ENCODE measurements at regions not wholly inside any gene's neighbourhood (a gene's known extent, or its start where the extent isn't known, plus 50 kb on each side); places are given as distances from the start of the nearest gene placed in this dataset.

DNA sequence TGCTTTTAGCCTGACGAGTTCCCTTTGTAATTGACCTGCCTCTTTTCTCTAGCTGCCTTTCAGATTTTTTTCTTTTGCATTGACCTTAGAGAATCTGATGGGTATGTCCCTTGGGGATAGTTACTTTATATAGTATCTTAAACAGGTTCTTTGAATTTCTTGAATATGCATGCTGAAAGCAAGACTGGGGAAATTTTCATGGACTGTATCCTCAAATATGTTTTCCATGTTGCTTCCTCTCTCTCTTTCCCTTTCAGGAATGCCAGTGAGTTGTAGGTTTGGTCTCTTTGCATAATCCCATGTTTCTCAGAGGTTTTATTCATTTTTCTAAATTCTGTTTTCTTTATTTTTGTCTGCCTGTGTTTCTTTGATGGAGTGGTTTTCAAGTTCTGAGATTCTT, 81.8 kb upstream of the CPNE4 start:
- TF ChIP-seq, protein P1, sequence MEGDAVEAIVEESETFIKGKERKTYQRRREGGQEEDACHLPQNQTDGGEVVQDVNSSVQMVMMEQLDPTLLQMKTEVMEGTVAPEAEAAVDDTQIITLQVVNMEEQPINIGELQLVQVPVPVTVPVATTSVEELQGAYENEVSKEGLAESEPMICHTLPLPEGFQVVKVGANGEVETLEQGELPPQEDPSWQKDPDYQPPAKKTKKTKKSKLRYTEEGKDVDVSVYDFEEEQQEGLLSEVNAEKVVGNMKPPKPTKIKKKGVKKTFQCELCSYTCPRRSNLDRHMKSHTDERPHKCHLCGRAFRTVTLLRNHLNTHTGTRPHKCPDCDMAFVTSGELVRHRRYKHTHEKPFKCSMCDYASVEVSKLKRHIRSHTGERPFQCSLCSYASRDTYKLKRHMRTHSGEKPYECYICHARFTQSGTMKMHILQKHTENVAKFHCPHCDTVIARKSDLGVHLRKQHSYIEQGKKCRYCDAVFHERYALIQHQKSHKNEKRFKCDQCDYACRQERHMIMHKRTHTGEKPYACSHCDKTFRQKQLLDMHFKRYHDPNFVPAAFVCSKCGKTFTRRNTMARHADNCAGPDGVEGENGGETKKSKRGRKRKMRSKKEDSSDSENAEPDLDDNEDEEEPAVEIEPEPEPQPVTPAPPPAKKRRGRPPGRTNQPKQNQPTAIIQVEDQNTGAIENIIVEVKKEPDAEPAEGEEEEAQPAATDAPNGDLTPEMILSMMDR (IDR thresholded peaks at IDR 0.05; ENCODE audit: low read depth, low read length, poor library complexity, severe bottlenecking), result no peak
- TF ChIP-seq EZH2phosphoT487 (IDR thresholded peaks at IDR 0.05; ENCODE audit: borderline replicate concordance, low read length), result no peak
- H3K9me3 ChIP-seq (ENCODE audit: control insufficient read depth, insufficient read depth, low read length), result no peaks in the 10 kb centered on the region; the same call in 1 of the 2 replicates
- H3K4me1 ChIP-seq (ENCODE audit: control insufficient read depth, low read length), result no peaks in the 10 kb centered on the region
- H3K27ac ChIP-seq (ENCODE audit: low read depth, low read length), result no peak overlapping the region
- H3K36me3 ChIP-seq (ENCODE audit: control insufficient read depth, low read length), result no peaks in the 10 kb centered on the region
- no peaks in the 10 kb centered on the region for H3K27me3 ChIP-seq (ENCODE audit: control insufficient read depth, low read length)
- H3F3A ChIP-seq (ENCODE audit: control insufficient read depth, insufficient read depth), result no peaks in the 10 kb centered on the region
- H4K20me1 ChIP-seq (ENCODE audit: control insufficient read depth, insufficient read depth, low read depth, low read length), result no peaks in the 10 kb centered on the region
- no peaks in the 10 kb centered on the region for H3K9me2 ChIP-seq (replicated peaks; ENCODE audit: control insufficient read depth, low read length)
- no peak overlapping the region for H3K4me2 ChIP-seq (ENCODE audit: low read length)
- H3K79me2 ChIP-seq (ENCODE audit: control insufficient read depth, low read length), result no peaks in the 10 kb centered on the region
- H3K4me3 ChIP-seq (ENCODE audit: low read length), result no peak overlapping the region

DNA sequence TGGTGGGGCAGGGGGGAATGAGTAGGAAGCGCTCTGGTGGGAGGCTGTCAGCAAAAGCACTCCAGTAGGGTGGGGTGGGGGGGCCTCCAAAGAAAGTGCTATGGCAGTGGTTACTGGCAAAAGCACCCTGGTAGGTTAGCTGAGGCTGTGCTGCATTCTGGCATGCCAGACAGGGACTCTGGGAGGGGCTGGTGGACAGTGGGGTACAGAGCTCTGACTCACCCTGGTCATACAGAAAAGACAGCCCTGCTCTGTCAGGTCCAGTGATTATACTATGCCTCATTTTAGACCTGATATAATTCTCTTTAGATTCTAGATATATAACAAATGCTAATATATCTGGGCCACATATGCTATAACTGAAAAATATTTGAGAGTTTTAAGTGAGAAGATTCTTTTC, 82.8 kb upstream of the CPNE4 start:
- Histone ChIP-seq H3K4me3 (ENCODE audit: low read length) (no peak overlapping the region), H3K27ac (ENCODE audit: low read depth, low read length) (no peak overlapping the region), H3K36me3 (ENCODE audit: control insufficient read depth, low read length) (no peaks in the 10 kb centered on the region), H4K20me1 (ENCODE audit: control insufficient read depth, insufficient read depth, low read depth, low read length) (no peaks in the 10 kb centered on the region), H3K79me2 (ENCODE audit: control insufficient read depth, low read length) (no peaks in the 10 kb centered on the region), H3K4me1 (ENCODE audit: control insufficient read depth, low read length) (no peaks in the 10 kb centered on the region), H3K9me3 (ENCODE audit: control insufficient read depth, insufficient read depth, low read length) (no peaks in the 10 kb centered on the region; the same call in 1 of the 2 replicates), H3K27me3 (ENCODE audit: control insufficient read depth, low read length) (no peaks in the 10 kb centered on the region), H3K4me2 (ENCODE audit: low read length) (no peak overlapping the region), H3K9me2 (replicated peaks; ENCODE audit: control insufficient read depth, low read length) (no peaks in the 10 kb centered on the region), H3F3A (ENCODE audit: control insufficient read depth, insufficient read depth) (no peaks in the 10 kb centered on the region)
- TF ChIP-seq EZH2phosphoT487 (IDR thresholded peaks at IDR 0.05; ENCODE audit: borderline replicate concordance, low read length), result no peak
- TF ChIP-seq, protein P1 (IDR thresholded peaks at IDR 0.05; ENCODE audit: low read depth, low read length, poor library complexity, severe bottlenecking), result no peak

DNA sequence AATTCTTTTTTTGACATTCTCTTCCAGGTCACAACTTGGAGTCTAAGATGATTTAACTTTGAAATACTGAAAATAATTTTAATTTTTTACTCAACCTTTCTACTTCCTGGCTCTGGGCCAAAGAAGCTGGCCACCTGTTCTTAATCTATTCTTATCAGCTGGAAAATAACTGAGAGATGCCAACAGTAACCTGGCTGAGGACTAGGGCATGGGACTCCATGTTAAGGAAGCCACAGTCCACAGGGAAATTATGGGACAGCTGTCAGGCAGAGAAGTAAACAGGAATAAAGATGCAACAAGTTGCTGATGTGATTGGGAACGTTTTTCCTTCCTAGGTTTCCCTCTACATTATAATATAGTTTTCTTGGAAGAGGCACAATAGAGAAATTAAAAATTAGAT, 84.7 kb upstream of the CPNE4 start:
- TF ChIP-seq, protein P1 (IDR thresholded peaks at IDR 0.05; ENCODE audit: low read depth, low read length, poor library complexity, severe bottlenecking), result no peak
- no peak for TF ChIP-seq EZH2phosphoT487 (IDR thresholded peaks at IDR 0.05; ENCODE audit: borderline replicate concordance, low read length)
- Histone ChIP-seq H3K4me1 (ENCODE audit: control insufficient read depth, low read length) (no peaks in the 10 kb centered on the region), H3K27me3 (ENCODE audit: control insufficient read depth, low read length) (no peaks in the 10 kb centered on the region), H3K9me3 (ENCODE audit: control insufficient read depth, insufficient read depth, low read length) (no peaks in the 10 kb centered on the region), H3K9me2 (replicated peaks; ENCODE audit: control insufficient read depth, low read length) (no peaks in the 10 kb centered on the region), H3K4me2 (ENCODE audit: low read length) (no peak overlapping the region), H3K79me2 (ENCODE audit: control insufficient read depth, low read length) (no peaks in the 10 kb centered on the region), H4K20me1 (ENCODE audit: control insufficient read depth, insufficient read depth, low read depth, low read length) (no peaks in the 10 kb centered on the region), H3K36me3 (ENCODE audit: control insufficient read depth, low read length) (no peaks in the 10 kb centered on the region), H3F3A (ENCODE audit: control insufficient read depth, insufficient read depth) (no peaks in the 10 kb centered on the region), H3K4me3 (ENCODE audit: low read length) (no peak overlapping the region), H3K27ac (ENCODE audit: low read depth, low read length) (no peak overlapping the region)

DNA sequence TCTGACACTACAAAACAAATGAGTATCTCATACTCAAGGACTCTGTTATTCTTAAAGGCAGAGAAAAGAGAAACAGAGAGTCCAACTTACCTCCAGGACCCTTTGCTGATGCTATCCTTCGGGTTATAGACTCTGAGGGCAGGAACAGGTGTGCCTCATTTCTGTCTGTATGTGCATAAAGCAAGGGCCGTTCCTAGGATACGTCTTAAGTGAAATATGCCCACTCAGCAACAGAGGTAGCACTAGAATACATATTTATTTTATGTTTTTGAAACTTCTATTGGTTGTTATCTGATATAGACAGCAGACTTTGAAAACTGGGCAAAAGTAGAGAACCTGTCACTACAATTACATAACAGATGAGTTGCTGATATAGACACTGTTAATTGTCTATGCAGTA, 89.3 kb upstream of the CPNE4 start:
- H3K9me2 ChIP-seq (replicated peaks; ENCODE audit: control insufficient read depth, low read length), result no peaks in the 10 kb centered on the region
- H4K20me1 ChIP-seq (ENCODE audit: control insufficient read depth, insufficient read depth, low read depth, low read length), result no peaks in the 10 kb centered on the region
- no peak overlapping the region for H3K4me2 ChIP-seq (ENCODE audit: low read length)
- no peaks in the 10 kb centered on the region for H3K9me3 ChIP-seq (ENCODE audit: control insufficient read depth, insufficient read depth, low read length)
- no peak overlapping the region for H3K4me3 ChIP-seq (ENCODE audit: low read length)
- no peak overlapping the region for H3K27ac ChIP-seq (ENCODE audit: low read depth, low read length)
- H3K36me3 ChIP-seq (ENCODE audit: control insufficient read depth, low read length), result no peaks in the 10 kb centered on the region
- TF ChIP-seq EZH2phosphoT487 (IDR thresholded peaks at IDR 0.05; ENCODE audit: borderline replicate concordance, low read length), result no peak
- TF ChIP-seq, protein P1 (IDR thresholded peaks at IDR 0.05; ENCODE audit: low read depth, low read length, poor library complexity, severe bottlenecking), result no peak
- H3F3A ChIP-seq (ENCODE audit: control insufficient read depth, insufficient read depth), result no peaks in the 10 kb centered on the region
- H3K79me2 ChIP-seq (ENCODE audit: control insufficient read depth, low read length), result no peaks in the 10 kb centered on the region
- no peaks in the 10 kb centered on the region for H3K4me1 ChIP-seq (ENCODE audit: control insufficient read depth, low read length)
- H3K27me3 ChIP-seq (ENCODE audit: control insufficient read depth, low read length), result no peaks in the 10 kb centered on the region

Data from DOHH2 (cell line).